Central memory CD8-positive, alpha-beta T cell (primary cell): ENCODE measurements at regions not wholly inside any gene's neighbourhood (a gene's known extent, or its start where the extent isn't known, plus 50 kb on each side); places are given as distances from the start of the nearest gene placed in this dataset.

Source experiments
- ATAC-seq: fragments of 150-1000 bp; cut with Tn5 transposase; replicated peaks from 2 replicates; pipeline ENCODE4 v1.10.0; 2022; ENCODE audit warnings: mild to moderate bottlenecking, moderate FRiP score, moderate number of reproducible peaks; ENCODE audit not compliant: poor library complexity, severe bottlenecking; ENCODE audit errors: extremely low read depth
- DNase-seq, 2 donors: peaks; one replicate each; pipeline ENCODE4 v3.0.0; 2021; ENCODE audit warnings: low spot score in 2 of 2
- H3K27ac Mint-ChIP-seq: one replicate; pipeline ENCODE4 v1.8.0; 2022; ENCODE audit warnings: low read depth, mild to moderate bottlenecking, moderate library complexity, mixed read lengths
- H3K27me3 Mint-ChIP-seq: one replicate; pipeline ENCODE4 v1.8.0; 2022; ENCODE audit warnings: mixed read lengths
- H3K36me3 Mint-ChIP-seq: one replicate; pipeline ENCODE4 v1.8.0; 2022; ENCODE audit warnings: mild to moderate bottlenecking, moderate library complexity, mixed read lengths; ENCODE audit not compliant: insufficient read depth
- H3K4me1 Mint-ChIP-seq: one replicate; pipeline ENCODE4 v1.8.0; 2022; ENCODE audit warnings: mixed read lengths
- H3K4me3 Mint-ChIP-seq: one replicate; pipeline ENCODE4 v1.8.0; 2022; ENCODE audit warnings: mild to moderate bottlenecking, moderate library complexity, mixed read lengths
- H3K9me3 Mint-ChIP-seq: one replicate; pipeline ENCODE4 v1.8.0; 2022; ENCODE audit warnings: mixed read lengths

DNA sequence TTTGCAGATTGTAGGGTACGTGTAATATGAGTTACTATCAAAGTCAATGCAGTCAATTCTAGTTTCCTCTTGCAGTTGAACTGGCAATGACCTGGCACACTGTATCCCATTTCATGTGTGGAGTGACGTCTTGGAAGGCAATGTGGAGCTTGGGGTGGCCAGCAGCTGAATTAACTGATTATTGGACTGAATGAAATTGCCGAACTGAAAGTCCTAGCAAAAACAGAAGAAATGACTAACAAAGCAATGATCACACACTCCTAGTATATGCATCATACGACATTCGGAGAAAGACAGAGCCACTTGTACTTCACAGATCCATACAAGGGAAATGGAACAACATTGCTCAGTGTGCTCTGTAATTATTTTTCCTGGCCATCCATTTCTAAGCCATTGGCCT lies 259.1 kb upstream of the DAPK1 start:
- H3K9me3 Mint-ChIP-seq: no peaks in the 10 kb centered on the region
- DNase-seq: no peak

DNA sequence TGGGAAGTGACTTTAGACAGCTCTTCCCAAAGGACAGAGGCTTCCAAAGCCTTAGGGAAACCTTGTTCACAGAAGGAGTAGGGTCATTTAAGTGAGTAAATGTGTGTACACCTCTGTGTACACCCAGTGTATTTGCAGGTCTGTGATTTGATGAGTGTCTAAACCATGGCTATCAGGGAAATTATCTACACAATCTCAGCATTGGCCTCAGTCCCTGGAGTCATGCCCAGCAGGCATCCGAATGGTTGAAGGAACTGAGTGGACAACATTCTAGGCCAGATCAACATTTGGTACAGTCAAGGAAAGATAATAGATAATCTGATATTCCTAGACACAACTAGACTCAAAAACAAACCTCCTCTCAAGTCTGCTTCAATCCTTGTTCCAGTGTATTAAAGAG lies 258.4 kb upstream of the DAPK1 start:
- H3K4me3 Mint-ChIP-seq: no peak overlapping the region
- no peaks in the 10 kb centered on the region for H3K9me3 Mint-ChIP-seq
- H3K36me3 Mint-ChIP-seq: no peaks in the 10 kb centered on the region
- ATAC-seq (no peak), DNase-seq (no peak)
- H3K4me1 Mint-ChIP-seq: no peaks in the 10 kb centered on the region
- peaks cover 31% of the 10 kb centered on the region for H3K27me3 Mint-ChIP-seq
- H3K27ac Mint-ChIP-seq: no peak overlapping the region

More for the DNA sequence above, 259.1 kb upstream of the DAPK1 start:
- Mint-ChIP-seq H3K36me3 (no peaks in the 10 kb centered on the region), H3K27ac (no peak overlapping the region), H3K4me3 (no peak overlapping the region), H3K27me3 (peaks cover 31% of the 10 kb centered on the region), H3K4me1 (no peaks in the 10 kb centered on the region)
- no peak for ATAC-seq

DNA sequence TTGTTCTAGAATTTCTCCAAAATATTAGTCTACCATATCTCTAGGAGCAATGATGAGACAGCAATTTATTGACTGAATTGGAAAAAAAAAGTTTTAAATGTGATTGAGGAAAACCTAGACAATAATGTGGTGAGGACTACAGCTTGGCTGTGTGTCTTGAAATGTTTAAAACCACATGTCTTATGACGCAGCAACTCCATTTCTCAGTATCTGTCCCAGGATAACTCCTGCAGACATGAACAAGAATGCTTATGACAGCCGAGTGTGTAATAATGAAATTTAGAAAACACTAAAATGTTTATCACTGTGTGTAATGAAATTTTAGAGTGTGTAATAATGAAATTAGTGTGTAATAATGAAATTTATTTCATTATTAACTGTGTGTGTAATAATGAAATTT lies 254.1 kb upstream of the DAPK1 start:
- ATAC-seq (no peak), DNase-seq (no peak)
- H3K36me3 Mint-ChIP-seq: no peaks in the 10 kb centered on the region
- H3K27ac Mint-ChIP-seq: no peak overlapping the region
- no peaks in the 10 kb centered on the region for H3K9me3 Mint-ChIP-seq
- H3K4me1 Mint-ChIP-seq: no peaks in the 10 kb centered on the region
- H3K27me3 Mint-ChIP-seq: peaks cover 45% of the 10 kb centered on the region
- no peak overlapping the region for H3K4me3 Mint-ChIP-seq

DNA sequence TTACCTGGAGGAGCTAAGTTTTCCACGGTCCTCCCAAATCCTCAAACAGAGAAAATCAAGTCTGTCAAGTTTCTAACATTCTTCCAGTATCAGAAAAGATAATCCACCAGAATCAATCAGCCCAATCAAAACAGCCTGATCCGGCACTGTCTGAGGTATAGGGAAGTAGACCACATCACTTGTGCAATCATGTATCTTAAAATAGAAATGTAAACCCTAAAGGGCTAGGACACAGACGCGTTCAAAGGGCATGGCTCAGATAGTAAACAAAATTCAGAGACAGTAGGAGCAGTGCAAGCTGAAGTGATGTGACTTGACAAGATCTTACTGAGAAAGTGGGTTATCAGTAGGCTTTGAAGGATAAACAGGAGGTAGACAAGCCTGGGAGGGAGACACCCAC lies 252.4 kb upstream of the DAPK1 start:
- ATAC-seq: no peak
- no peaks in the 10 kb centered on the region for H3K4me1 Mint-ChIP-seq
- H3K27ac Mint-ChIP-seq: no peak overlapping the region
- H3K4me3 Mint-ChIP-seq: no peak overlapping the region
- no peaks in the 10 kb centered on the region for H3K36me3 Mint-ChIP-seq
- H3K9me3 Mint-ChIP-seq: no peaks in the 10 kb centered on the region
- H3K27me3 Mint-ChIP-seq: peaks cover 58% of the 10 kb centered on the region
- no peak for DNase-seq

DNA sequence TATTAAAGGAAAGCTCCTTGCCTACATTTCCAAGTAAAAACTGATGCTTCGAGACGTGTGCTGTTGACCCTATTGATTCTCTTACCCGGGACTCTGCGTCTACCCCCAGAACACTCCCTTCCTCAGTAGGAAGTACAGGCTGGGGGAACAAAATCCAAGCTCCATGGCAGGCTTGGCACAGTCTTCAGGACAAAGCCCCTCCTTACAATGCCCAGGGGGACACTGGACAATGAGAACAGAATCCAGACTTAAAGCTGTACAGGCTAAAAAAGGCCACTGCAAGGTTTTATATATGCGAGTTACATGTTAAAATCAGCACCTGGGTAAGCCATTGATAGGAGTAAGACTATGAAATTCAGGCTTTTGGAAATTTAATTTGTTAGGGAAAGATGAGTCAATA lies 250.6 kb upstream of the DAPK1 start:
- H3K4me3 Mint-ChIP-seq: no peak overlapping the region
- ATAC-seq: no peak
- no peak for DNase-seq
- H3K9me3 Mint-ChIP-seq: no peaks in the 10 kb centered on the region
- H3K36me3 Mint-ChIP-seq: no peaks in the 10 kb centered on the region
- H3K27me3 Mint-ChIP-seq: peaks cover 41% of the 10 kb centered on the region
- no peaks in the 10 kb centered on the region for H3K4me1 Mint-ChIP-seq
- H3K27ac Mint-ChIP-seq: no peak overlapping the region

DNA sequence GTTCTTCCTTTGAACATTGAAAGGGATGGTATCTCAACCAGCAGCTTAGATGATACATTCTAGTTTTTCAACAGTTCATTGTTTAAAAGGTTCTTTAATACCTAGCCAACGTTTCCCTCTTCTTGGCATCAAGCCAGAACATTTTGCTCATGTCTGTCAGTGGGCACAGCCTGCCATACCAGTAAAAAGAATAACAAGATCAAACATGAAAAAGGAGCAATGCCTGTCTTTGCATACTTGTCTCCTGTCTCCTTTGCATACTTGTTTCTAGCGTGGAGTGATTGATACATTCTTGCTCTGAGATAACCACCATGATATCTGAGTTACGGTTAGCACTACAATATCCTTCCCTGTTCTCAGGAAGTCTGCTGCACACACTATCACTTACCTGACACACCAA lies 248.6 kb upstream of the DAPK1 start:
- DNase-seq (no peak), ATAC-seq (no peak)
- Mint-ChIP-seq H3K36me3 (no peaks in the 10 kb centered on the region), H3K27me3 (peaks cover 36% of the 10 kb centered on the region), H3K27ac (no peak overlapping the region), H3K4me1 (no peaks in the 10 kb centered on the region), H3K4me3 (no peak overlapping the region), H3K9me3 (no peaks in the 10 kb centered on the region)

DNA sequence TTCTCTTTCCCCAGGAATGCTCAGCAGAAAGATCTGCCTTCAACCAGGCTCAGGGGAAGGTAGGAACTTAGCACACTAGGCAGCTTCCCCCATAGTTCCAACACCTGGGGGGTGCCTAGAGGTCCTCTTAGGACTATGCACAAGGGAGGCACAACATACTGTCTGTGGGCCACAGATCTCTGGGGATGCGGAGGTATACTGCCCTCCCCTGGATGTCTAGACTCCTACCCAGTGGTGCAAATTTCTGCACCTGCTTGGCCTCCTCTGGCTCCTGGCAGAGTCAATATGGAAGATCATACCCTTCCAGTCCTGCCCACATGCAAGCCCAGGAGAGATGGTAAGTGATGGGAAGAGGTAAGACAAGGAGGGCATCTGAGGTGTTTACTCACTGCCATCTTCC lies 247.5 kb upstream of the DAPK1 start:
- ATAC-seq: no peak
- H3K27me3 Mint-ChIP-seq: peaks cover 28% of the 10 kb centered on the region
- H3K4me1 Mint-ChIP-seq: no peaks in the 10 kb centered on the region
- DNase-seq: no peak
- no peaks in the 10 kb centered on the region for H3K36me3 Mint-ChIP-seq
- H3K27ac Mint-ChIP-seq: no peak overlapping the region
- no peaks in the 10 kb centered on the region for H3K9me3 Mint-ChIP-seq
- no peak overlapping the region for H3K4me3 Mint-ChIP-seq

DNA sequence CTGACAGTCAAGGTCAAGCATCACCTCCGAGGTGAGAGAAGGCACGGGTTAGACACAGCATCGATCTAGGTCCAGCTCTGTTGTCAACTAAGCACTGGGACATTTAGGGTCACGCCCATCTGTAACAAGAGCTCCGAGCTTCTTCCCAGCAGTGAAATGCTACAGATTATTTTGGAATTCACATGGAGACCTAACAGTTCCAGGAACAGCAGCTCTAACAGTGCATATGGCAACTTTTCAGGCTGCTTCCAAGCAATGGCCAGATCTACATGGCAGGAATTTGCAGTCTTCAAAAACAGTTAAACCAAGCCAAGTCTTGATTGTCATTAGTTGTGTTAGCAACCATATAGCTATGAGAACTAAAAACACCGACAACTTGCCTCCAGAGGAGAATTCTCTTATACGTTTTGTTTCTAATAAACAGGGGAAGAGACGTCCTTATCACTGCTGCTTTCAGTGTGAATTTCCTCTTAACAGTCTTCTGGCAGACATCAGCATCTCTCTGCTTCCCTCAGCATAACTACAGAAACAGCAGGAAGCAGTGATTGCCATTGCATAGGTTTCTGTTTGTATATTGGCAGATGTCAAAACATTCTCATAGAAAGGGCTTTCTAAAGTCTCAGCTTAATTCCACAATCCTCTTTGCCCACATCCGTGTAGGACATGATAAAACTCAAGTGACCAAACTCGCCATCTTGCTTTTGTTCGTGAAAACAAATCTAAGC lies 242.1 kb upstream of the DAPK1 start:
- H3K27me3 Mint-ChIP-seq: peaks cover 20% of the 10 kb centered on the region
- no peak overlapping the region for H3K27ac Mint-ChIP-seq
- DNase-seq: no peak
- no peaks in the 10 kb centered on the region for H3K36me3 Mint-ChIP-seq
- no peak for ATAC-seq
- no peaks in the 10 kb centered on the region for H3K4me1 Mint-ChIP-seq
- no peak overlapping the region for H3K4me3 Mint-ChIP-seq
- H3K9me3 Mint-ChIP-seq: no peaks in the 10 kb centered on the region

DNA sequence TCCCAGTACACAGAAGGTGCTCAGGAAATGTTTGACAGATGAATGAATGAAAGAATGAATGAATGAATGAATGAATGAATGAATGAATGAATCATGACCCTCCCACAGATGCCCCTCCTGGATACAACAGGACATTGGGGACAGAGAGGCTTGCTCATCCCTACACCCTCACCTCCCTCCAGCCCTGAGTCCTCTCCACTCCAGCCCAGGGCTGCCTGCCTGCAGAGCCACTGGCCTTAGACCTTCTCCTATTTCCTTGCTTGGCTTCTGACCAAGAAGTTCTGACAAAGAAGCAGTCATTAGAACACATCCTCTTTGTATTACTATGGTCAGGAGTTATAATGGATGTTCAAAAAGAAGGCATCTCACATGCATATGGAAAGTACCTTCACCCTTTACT lies 240.7 kb upstream of the DAPK1 start:
- no peaks in the 10 kb centered on the region for H3K4me1 Mint-ChIP-seq
- no peak for DNase-seq

DNA sequence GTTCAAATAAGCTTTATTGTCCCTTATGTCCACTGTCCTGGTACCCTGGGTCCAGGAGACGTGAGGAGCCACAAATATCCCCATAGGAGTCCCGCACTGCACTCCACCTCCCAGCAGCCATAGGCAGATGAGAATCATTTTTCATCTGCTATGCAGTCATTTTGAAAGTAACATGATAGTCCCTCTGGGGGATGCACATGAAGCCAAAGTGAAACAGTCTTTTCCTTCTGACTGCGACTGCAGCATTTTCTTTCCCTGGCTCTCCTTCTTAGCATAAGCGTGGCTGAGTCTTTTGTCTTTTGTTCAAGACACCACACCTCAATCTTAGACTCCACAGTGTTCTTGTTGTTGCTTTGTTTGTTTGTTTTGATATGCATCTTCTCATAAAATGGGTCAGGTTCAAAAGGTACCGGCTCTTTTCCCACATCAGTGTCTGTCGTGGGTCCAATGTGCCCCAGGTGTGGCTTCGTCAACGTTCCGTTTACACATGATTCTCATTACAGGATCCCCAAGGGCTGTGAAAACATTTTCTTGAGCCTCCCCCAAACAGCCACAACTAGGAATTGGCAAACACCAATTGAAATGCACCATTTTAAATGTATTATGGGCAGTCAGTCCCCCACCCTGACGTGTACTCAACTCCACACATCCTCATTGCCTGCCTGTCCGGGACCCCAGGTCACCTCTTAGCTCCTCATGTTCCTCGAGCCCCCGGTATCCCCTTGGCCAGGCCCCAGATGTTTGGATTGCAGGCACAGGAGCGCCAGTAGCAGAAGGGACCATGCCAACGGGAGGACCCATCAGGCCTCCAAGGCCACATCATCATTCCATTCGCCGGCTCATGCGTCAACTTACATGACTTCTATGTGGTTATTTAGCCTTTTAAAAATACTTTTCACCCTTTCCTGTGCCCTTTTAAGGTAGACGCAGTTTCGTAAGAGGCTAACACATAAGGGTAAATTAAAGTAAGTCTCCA lies 237.8 kb upstream of the DAPK1 start:
- no peaks in the 10 kb centered on the region for H3K4me1 Mint-ChIP-seq
- H3K27ac Mint-ChIP-seq: no peak overlapping the region
- ATAC-seq (no peak), DNase-seq (no peak)
- H3K36me3 Mint-ChIP-seq: no peaks in the 10 kb centered on the region
- peaks cover 20% of the 10 kb centered on the region for H3K27me3 Mint-ChIP-seq
- H3K9me3 Mint-ChIP-seq: no peaks in the 10 kb centered on the region
- H3K4me3 Mint-ChIP-seq: no peak overlapping the region

More for the DNA sequence above, 240.7 kb upstream of the DAPK1 start:
- Mint-ChIP-seq H3K27ac (no peak overlapping the region), H3K36me3 (no peaks in the 10 kb centered on the region), H3K4me3 (no peak overlapping the region), H3K27me3 (peaks cover 20% of the 10 kb centered on the region), H3K9me3 (no peaks in the 10 kb centered on the region)
- ATAC-seq: no peak

DNA sequence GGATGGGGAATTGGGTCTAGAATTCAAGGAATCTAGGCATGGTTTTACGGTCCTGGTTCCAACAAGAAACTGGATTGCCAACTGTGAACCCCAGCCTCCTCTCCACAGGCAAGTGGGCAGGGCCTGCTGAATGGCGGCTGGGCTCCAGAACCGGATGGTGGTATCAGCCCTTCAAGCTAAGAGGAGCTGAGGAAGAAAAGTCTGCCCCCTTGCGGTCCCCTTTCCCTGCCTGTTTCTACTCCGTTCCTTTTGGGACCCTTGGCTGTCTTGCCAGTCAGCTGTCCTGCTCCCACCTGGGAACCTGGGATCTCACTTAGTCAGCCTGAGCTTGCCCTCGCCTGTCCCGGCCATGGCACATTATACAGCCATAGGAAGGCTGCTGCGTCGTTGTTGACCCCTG lies 234.4 kb upstream of the DAPK1 start:
- H3K4me1 Mint-ChIP-seq: no peaks in the 10 kb centered on the region
- H3K4me3 Mint-ChIP-seq: no peak overlapping the region
- H3K27ac Mint-ChIP-seq: no peak overlapping the region
- no peak for DNase-seq
- no peaks in the 10 kb centered on the region for H3K36me3 Mint-ChIP-seq
- peaks cover 10% of the 10 kb centered on the region for H3K27me3 Mint-ChIP-seq
- no peaks in the 10 kb centered on the region for H3K9me3 Mint-ChIP-seq
- ATAC-seq: no peak

DNA sequence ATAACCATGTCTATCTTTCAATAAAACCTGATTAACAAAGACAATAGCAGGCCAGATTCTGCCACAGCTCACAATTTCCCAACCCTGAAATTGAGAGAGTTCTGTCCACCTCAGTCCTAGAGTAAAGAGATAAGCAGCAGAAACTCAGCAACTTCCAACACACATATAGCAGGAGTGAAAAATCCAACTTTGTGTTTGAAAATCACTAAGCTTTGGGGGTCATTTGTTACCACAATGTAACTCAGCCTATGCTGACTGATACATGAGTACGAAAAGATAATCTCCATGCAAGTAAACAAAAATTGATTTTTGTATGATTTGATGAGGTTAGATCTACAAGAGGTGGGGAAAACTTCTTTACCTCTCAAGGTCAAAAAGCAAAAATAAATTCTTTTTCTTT lies 231.0 kb upstream of the DAPK1 start:
- Mint-ChIP-seq H3K4me1 (peaks cover 13% of the 10 kb centered on the region), H3K9me3 (no peaks in the 10 kb centered on the region), H3K36me3 (peaks cover under 1% of the 10 kb centered on the region), H3K27me3 (peaks cover 21% of the 10 kb centered on the region), H3K4me3 (no peak overlapping the region), H3K27ac (no peak overlapping the region)
- ATAC-seq (no peak), DNase-seq (no peak)
